ENCODE measurements at regions not wholly inside any gene's neighbourhood (a gene's known extent, or its start where the extent isn't known, plus 50 kb on each side); places are given as distances from the start of the nearest gene placed in this dataset.
"Not testable (repeated sequence)": the region's sequence is repeated elsewhere in the genome, so short reads cannot be mapped to it uniquely, and the experiment has no call there.

- in situ Hi-C loops (cut with MboI; ENCODE audit: low sequenced_read_pairs, unreplicated experiment) = no loop called here
- TF ChIP-seq CTCF (IDR thresholded peaks at IDR 0.05; ENCODE audit: borderline replicate concordance, control extremely low read depth, extremely low read depth, insufficient read depth, missing control alignments) = peak; percentile 23
- DNase-seq (ENCODE audit: low spot score) = peak; percentile 51
Measured at GRCh38 chr3:191136347-191136746, 62.7 kb upstream of the OSTN start.

- TF ChIP-seq CTCF (IDR thresholded peaks at IDR 0.05; ENCODE audit: borderline replicate concordance, control extremely low read depth, extremely low read depth, insufficient read depth, missing control alignments) = no peak
- in situ Hi-C loops (cut with MboI; ENCODE audit: low sequenced_read_pairs, unreplicated experiment) = no loop called here
- no peak for DNase-seq (ENCODE audit: low spot score)
Measured at GRCh38 chr3:191135175-191135574, 63.9 kb upstream of the OSTN start.

- in situ Hi-C loops (cut with MboI; ENCODE audit: low sequenced_read_pairs, unreplicated experiment) = no loop called here
- DNase-seq (ENCODE audit: low spot score) = no peak
- TF ChIP-seq CTCF (IDR thresholded peaks at IDR 0.05; ENCODE audit: borderline replicate concordance, control extremely low read depth, extremely low read depth, insufficient read depth, missing control alignments) = no peak
Measured at GRCh38 chr3:191133359-191133758, 65.7 kb upstream of the OSTN start.

GRCh38 chr3:191131305-191131704 is 67.7 kb upstream of the OSTN start:
- in situ Hi-C loops (cut with MboI; ENCODE audit: low sequenced_read_pairs, unreplicated experiment) = no loop called here
- no peak for TF ChIP-seq CTCF (IDR thresholded peaks at IDR 0.05; ENCODE audit: borderline replicate concordance, control extremely low read depth, extremely low read depth, insufficient read depth, missing control alignments)
- no peak for DNase-seq (ENCODE audit: low spot score)

- DNase-seq (ENCODE audit: low spot score); in situ Hi-C loops (cut with MboI; ENCODE audit: low sequenced_read_pairs, unreplicated experiment): not testable (repeated sequence)
Measured at GRCh38 chr3:191124891-191125290, 74.2 kb upstream of the OSTN start.

- TF ChIP-seq CTCF (IDR thresholded peaks at IDR 0.05; ENCODE audit: borderline replicate concordance, control extremely low read depth, extremely low read depth, insufficient read depth, missing control alignments) = no peak
- in situ Hi-C loops (cut with MboI; ENCODE audit: low sequenced_read_pairs, unreplicated experiment) = no loop called here
- no peak for DNase-seq (ENCODE audit: low spot score)
Measured at GRCh38 chr3:191123946-191124345, 75.1 kb upstream of the OSTN start.

- no peak for DNase-seq (ENCODE audit: low spot score)
Measured at GRCh38 chr3:191123231-191123630, 75.8 kb upstream of the OSTN start.

More at GRCh38 chr3:191123231-191123630, 75.8 kb upstream of the OSTN start:
- TF ChIP-seq CTCF (IDR thresholded peaks at IDR 0.05; ENCODE audit: borderline replicate concordance, control extremely low read depth, extremely low read depth, insufficient read depth, missing control alignments) = no peak
- in situ Hi-C loops (cut with MboI; ENCODE audit: low sequenced_read_pairs, unreplicated experiment) = no loop called here
